H1 (cell line): ENCODE measurements at regions not wholly inside any gene's neighbourhood (a gene's known extent, or its start where the extent isn't known, plus 50 kb on each side); places are given as distances from the start of the nearest gene placed in this dataset.

Experiments
- EGR1 ChIP-seq: IDR thresholded peaks from 2 replicates; pipeline ENCODE4 v1.6.1; 2011; ENCODE audit warnings: low read depth, low read length, borderline replicate concordance
- SAP30 ChIP-seq: fragments of 300-600 bp; sonication (generic); IDR thresholded peaks from 2 replicates; pipeline ENCODE4 v1.7.1; 2012; ENCODE audit warnings: low read length, moderate library complexity, mild to moderate bottlenecking, inconsistent platforms; ENCODE audit not compliant: insufficient read depth, insufficient replicate concordance
- TF ChIP-seq, protein P1 (sequence below): IDR thresholded peaks from 2 replicates; pipeline ENCODE4 v1.6.1; 2012; ENCODE audit warnings: inconsistent platforms
- TF ChIP-seq, protein P2 (sequence below): fragments of 300-600 bp; sonication (generic); IDR thresholded peaks from 2 replicates; pipeline ENCODE4 v1.7.1; 2012; ENCODE audit warnings: low read length, moderate library complexity, mild to moderate bottlenecking, inconsistent platforms; ENCODE audit not compliant: insufficient replicate concordance

DNA sequence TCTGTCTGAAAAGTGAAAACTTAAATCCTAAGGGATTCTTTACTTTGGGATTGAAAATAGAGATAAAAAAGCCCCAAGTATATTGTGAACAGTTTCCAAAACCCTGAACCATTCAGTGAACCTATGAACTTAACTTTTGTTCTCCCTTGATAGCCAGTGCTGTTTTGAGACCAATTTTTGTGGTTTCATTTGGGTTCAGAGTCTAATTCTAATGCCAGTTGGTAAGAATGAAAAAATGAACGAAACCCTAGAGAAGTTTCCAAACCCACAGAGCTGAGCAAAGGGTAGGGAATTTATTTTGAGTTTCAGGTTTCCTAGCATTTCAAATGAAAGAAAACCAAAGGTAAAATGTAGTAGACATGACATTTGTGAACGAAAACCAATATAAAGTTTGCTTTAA is 1366.8 kb downstream of the EFNA5 start (continued):
- TF ChIP-seq SAP30 = no peak
- TF ChIP-seq EGR1 = no peak
- TF ChIP-seq, protein P1, sequence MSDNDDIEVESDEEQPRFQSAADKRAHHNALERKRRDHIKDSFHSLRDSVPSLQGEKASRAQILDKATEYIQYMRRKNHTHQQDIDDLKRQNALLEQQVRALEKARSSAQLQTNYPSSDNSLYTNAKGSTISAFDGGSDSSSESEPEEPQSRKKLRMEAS = no peak
- TF ChIP-seq, protein P2, sequence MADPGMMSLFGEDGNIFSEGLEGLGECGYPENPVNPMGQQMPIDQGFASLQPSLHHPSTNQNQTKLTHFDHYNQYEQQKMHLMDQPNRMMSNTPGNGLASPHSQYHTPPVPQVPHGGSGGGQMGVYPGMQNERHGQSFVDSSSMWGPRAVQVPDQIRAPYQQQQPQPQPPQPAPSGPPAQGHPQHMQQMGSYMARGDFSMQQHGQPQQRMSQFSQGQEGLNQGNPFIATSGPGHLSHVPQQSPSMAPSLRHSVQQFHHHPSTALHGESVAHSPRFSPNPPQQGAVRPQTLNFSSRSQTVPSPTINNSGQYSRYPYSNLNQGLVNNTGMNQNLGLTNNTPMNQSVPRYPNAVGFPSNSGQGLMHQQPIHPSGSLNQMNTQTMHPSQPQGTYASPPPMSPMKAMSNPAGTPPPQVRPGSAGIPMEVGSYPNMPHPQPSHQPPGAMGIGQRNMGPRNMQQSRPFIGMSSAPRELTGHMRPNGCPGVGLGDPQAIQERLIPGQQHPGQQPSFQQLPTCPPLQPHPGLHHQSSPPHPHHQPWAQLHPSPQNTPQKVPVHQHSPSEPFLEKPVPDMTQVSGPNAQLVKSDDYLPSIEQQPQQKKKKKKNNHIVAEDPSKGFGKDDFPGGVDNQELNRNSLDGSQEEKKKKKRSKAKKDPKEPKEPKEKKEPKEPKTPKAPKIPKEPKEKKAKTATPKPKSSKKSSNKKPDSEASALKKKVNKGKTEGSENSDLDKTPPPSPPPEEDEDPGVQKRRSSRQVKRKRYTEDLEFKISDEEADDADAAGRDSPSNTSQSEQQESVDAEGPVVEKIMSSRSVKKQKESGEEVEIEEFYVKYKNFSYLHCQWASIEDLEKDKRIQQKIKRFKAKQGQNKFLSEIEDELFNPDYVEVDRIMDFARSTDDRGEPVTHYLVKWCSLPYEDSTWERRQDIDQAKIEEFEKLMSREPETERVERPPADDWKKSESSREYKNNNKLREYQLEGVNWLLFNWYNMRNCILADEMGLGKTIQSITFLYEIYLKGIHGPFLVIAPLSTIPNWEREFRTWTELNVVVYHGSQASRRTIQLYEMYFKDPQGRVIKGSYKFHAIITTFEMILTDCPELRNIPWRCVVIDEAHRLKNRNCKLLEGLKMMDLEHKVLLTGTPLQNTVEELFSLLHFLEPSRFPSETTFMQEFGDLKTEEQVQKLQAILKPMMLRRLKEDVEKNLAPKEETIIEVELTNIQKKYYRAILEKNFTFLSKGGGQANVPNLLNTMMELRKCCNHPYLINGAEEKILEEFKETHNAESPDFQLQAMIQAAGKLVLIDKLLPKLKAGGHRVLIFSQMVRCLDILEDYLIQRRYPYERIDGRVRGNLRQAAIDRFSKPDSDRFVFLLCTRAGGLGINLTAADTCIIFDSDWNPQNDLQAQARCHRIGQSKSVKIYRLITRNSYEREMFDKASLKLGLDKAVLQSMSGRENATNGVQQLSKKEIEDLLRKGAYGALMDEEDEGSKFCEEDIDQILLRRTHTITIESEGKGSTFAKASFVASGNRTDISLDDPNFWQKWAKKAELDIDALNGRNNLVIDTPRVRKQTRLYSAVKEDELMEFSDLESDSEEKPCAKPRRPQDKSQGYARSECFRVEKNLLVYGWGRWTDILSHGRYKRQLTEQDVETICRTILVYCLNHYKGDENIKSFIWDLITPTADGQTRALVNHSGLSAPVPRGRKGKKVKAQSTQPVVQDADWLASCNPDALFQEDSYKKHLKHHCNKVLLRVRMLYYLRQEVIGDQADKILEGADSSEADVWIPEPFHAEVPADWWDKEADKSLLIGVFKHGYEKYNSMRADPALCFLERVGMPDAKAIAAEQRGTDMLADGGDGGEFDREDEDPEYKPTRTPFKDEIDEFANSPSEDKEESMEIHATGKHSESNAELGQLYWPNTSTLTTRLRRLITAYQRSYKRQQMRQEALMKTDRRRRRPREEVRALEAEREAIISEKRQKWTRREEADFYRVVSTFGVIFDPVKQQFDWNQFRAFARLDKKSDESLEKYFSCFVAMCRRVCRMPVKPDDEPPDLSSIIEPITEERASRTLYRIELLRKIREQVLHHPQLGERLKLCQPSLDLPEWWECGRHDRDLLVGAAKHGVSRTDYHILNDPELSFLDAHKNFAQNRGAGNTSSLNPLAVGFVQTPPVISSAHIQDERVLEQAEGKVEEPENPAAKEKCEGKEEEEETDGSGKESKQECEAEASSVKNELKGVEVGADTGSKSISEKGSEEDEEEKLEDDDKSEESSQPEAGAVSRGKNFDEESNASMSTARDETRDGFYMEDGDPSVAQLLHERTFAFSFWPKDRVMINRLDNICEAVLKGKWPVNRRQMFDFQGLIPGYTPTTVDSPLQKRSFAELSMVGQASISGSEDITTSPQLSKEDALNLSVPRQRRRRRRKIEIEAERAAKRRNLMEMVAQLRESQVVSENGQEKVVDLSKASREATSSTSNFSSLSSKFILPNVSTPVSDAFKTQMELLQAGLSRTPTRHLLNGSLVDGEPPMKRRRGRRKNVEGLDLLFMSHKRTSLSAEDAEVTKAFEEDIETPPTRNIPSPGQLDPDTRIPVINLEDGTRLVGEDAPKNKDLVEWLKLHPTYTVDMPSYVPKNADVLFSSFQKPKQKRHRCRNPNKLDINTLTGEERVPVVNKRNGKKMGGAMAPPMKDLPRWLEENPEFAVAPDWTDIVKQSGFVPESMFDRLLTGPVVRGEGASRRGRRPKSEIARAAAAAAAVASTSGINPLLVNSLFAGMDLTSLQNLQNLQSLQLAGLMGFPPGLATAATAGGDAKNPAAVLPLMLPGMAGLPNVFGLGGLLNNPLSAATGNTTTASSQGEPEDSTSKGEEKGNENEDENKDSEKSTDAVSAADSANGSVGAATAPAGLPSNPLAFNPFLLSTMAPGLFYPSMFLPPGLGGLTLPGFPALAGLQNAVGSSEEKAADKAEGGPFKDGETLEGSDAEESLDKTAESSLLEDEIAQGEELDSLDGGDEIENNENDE = no peak
